HUES6 (cell line): ENCODE measurements at regions not wholly inside any gene's neighbourhood (a gene's known extent, or its start where the extent isn't known, plus 50 kb on each side); places are given as distances from the start of the nearest gene placed in this dataset.
A peak's percentile ranks its signal among the peaks of the same experiment; 100 is the strongest.

ENCODE experiments used
- H3K27ac ChIP-seq: 2 replicates; pipeline ENCODE4 v1.7.0; 2013; ENCODE audit warnings: low read depth, mild to moderate bottlenecking, low read length, inconsistent platforms
- H3K27me3 ChIP-seq: 2 replicates; pipeline ENCODE4 v1.6.1; 2013; ENCODE audit warnings: low read length; ENCODE audit not compliant: control insufficient read depth, insufficient read depth
- H3K36me3 ChIP-seq: 2 replicates; pipeline ENCODE4 v1.6.1; 2013; ENCODE audit warnings: low read length; ENCODE audit not compliant: control insufficient read depth, insufficient read depth
- H3K4me1 ChIP-seq: 2 replicates; pipeline ENCODE4 v1.6.1; 2013; ENCODE audit warnings: low read length; ENCODE audit not compliant: control insufficient read depth, insufficient read depth
- H3K4me3 ChIP-seq: 2 replicates; pipeline ENCODE4 v1.5.1; 2013; ENCODE audit warnings: low read depth, low read length
- H3K9ac ChIP-seq: one replicate; pipeline ENCODE4 v1.6.1; 2013; ENCODE audit warnings: mild to moderate bottlenecking, low read length
- H3K9me3 ChIP-seq: 2 replicates; pipeline ENCODE4 v1.6.1; 2013; ENCODE audit warnings: low read depth, low read length; ENCODE audit not compliant: control insufficient read depth, insufficient read depth

- no peak overlapping the region for H3K4me3 ChIP-seq
- H3K27ac ChIP-seq, result no peak overlapping the region
- no peak overlapping the region for H3K9ac ChIP-seq
Observed at GRCh38 chr18:68494802-68495581, 219.9 kb downstream of the TMX3 start.

DNA sequence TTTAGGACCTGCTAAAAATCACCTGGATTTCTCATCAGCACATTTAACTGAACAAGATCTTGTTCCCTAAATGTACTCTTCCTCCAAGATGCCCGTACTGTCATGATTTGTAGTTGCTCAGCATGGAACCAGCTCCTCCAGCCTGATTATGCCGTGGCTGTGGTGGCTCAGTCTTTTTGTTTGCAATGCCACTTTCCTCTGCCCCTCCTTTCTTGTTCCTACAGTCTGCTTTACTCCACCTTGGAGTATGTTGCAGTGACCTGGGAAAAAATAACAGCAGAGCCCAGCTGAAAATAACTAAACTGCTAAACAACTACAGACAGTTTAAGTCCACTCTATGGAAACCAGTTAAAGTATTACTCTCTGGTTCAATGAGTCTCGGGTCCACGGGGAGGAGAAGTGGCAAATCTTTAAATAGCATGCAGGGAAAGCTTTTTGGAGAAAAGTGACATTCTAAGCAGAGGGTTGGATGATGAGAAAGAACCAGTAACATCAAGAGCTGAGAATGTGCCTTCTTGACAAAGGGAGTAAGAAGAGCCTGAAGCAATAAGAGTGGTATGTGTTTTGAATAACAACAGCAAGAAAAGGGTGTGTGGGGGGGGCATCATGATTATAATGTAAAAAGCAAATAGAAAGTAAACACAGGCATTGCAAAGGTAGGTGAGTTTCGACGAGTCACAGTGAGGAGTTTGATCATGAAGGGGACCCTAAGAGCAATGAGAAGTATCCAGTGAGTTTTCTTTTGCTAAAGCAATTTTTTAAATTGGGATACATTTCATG lies 225.7 kb downstream of the TMX3 start:
- peak overlapping the region; percentile 82 for H3K9ac ChIP-seq
- H3K27ac ChIP-seq, result peak overlapping the region; percentile 95

More at GRCh38 chr18:68494802-68495581, 219.9 kb downstream of the TMX3 start:
- H3K27me3 ChIP-seq, result no peaks in the 10 kb centered on the region
- H3K36me3 ChIP-seq, result no peaks in the 10 kb centered on the region
- H3K9me3 ChIP-seq, result no peaks in the 10 kb centered on the region
- H3K4me1 ChIP-seq, result peaks cover 34% of the 10 kb centered on the region

DNA sequence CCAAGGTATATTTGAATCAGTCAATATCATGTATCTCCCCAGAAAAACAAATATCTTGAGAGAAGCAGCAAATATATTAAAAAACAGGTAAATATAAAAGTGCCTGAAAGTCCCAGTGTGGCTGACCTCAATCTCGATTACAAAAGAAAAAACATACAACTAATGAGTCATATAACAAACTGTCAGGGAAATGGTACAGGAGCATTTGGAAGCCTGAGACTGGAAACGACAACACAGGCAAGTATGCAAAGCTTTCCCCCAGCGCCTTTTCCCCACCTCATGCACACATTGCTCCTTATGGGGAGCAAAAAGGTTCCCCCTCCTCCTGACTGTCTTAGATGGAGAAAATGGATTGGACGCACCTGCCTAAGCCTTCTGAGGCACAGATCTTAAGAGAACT lies 230.7 kb downstream of the TMX3 start:
- Histone ChIP-seq H3K4me3 (no peak overlapping the region), H3K4me1 (peaks cover 13% of the 10 kb centered on the region), H3K36me3 (no peaks in the 10 kb centered on the region), H3K27me3 (no peaks in the 10 kb centered on the region), H3K9me3 (no peaks in the 10 kb centered on the region), H3K9ac (no peak overlapping the region), H3K27ac (no peak overlapping the region)

More for the DNA sequence above, 225.7 kb downstream of the TMX3 start:
- Histone ChIP-seq H3K4me3 (peak overlapping the region; percentile 44), H3K36me3 (no peaks in the 10 kb centered on the region), H3K27me3 (no peaks in the 10 kb centered on the region), H3K4me1 (peaks cover 33% of the 10 kb centered on the region), H3K9me3 (no peaks in the 10 kb centered on the region)

GRCh38 chr18:68482815-68483214 lies 232.1 kb downstream of the TMX3 start:
- H3K27ac ChIP-seq, result no peak overlapping the region
- H3K27me3 ChIP-seq, result no peaks in the 10 kb centered on the region
- H3K4me1 ChIP-seq, result peaks cover 3% of the 10 kb centered on the region; the same call in 1 of the 2 replicates
- no peak overlapping the region for H3K9ac ChIP-seq
- no peaks in the 10 kb centered on the region for H3K36me3 ChIP-seq
- H3K9me3 ChIP-seq, result no peaks in the 10 kb centered on the region
- no peak overlapping the region for H3K4me3 ChIP-seq

DNA sequence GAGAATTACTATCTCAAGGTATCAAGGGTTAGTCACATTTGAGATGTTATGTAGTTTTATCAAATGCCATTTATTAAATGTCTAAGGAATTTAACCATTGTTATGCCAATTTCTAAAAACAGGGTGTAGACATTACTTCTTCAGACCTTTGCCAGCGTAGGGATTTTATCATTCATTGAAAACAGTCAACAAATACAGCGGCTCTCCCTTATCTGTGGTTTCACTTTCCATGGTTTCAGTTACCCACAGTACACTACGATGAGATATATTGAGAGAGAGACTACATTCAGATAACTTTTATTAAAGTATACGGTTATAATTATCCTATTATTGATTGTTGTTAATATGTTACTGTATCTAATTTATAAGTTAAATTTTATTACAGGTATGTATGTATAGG lies 234.7 kb downstream of the TMX3 start:
- Histone ChIP-seq H3K4me3 (no peak overlapping the region), H3K27ac (no peak overlapping the region), H3K27me3 (no peaks in the 10 kb centered on the region), H3K4me1 (no peaks in the 10 kb centered on the region), H3K9me3 (no peaks in the 10 kb centered on the region), H3K9ac (no peak overlapping the region), H3K36me3 (no peaks in the 10 kb centered on the region)

DNA sequence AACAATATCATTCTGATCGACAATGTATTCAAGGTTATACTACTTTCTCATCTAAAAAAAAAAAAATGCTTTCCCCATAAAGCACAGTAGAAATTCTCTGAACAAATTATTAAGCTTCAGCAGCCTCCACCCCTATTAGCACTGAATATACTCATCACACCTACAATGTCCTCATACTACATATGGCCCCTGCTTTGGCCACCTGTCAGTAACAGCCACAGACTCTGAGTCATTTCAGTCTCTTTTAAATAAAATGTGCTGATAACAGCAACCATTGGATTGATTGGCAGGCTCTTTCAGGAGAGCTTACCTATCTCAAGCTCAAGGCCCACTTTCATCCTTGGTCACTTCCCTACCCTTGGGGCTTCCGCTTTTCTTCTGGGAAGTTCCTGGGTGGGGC lies 236.7 kb downstream of the TMX3 start:
- Histone ChIP-seq H3K9me3 (no peaks in the 10 kb centered on the region), H3K4me1 (no peaks in the 10 kb centered on the region), H3K9ac (no peak overlapping the region), H3K4me3 (no peak overlapping the region), H3K27ac (no peak overlapping the region), H3K27me3 (no peaks in the 10 kb centered on the region), H3K36me3 (no peaks in the 10 kb centered on the region)

DNA sequence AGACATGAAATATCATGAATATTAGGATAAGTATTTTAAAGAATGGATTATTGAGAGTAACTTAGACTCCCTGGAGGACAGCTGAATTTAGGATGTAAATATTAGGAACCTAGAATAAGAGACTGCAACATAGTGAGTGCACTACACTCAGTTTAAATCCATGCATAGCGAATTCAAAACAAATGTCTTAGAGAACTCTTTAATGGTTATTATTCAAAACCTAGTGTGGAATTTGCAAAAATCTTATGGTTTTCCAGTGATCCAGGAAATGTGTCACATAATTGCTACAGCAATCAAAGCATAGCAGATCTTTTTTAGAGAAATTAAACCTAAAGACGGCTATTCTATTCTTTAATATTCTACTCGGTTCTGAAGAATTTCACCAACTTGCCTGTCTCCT lies 239.0 kb downstream of the TMX3 start:
- H3K4me3 ChIP-seq, result no peak overlapping the region
- H3K36me3 ChIP-seq, result no peaks in the 10 kb centered on the region
- no peak overlapping the region for H3K27ac ChIP-seq
- no peak overlapping the region for H3K9ac ChIP-seq
- H3K4me1 ChIP-seq, result no peaks in the 10 kb centered on the region
- H3K9me3 ChIP-seq, result no peaks in the 10 kb centered on the region
- H3K27me3 ChIP-seq, result no peaks in the 10 kb centered on the region

DNA sequence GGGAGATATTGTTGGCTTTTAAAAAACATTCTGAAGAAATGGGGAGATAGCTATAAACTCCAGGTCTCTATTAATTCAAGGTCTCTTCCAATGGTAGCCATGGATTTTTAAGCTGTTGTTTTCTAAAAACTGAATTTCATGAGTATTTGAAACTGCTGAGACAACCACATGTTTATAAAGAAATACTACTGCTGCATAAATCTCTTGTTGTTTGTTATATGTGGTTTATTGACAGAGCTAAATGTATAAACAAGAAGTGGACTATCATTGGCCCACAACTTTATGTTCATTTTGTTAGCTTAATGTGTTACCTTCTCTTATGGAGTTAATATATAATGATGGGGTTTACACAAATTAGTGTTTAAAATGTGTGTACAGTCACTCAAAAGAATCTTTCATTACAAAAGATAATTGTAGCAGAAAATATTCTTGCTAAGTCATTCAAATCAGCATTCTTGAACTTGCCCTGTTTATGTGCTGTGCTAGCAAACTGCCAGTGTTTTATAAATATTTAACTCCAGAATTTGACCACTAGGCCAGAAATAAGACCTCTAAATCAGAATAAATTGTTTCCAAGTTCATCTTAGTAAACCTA lies 242.1 kb downstream of the TMX3 start:
- Histone ChIP-seq H3K9ac (no peak overlapping the region), H3K4me3 (no peak overlapping the region), H3K4me1 (no peaks in the 10 kb centered on the region; the same call in 1 of the 2 replicates), H3K27me3 (no peaks in the 10 kb centered on the region), H3K27ac (no peak overlapping the region), H3K9me3 (no peaks in the 10 kb centered on the region), H3K36me3 (no peaks in the 10 kb centered on the region)

- Histone ChIP-seq H3K27me3 (no peaks in the 10 kb centered on the region), H3K9ac (no peak overlapping the region), H3K36me3 (no peaks in the 10 kb centered on the region), H3K27ac (no peak overlapping the region), H3K9me3 (no peaks in the 10 kb centered on the region), H3K4me3 (no peak overlapping the region), H3K4me1 (no peaks in the 10 kb centered on the region; the same call in 1 of the 2 replicates)
Observed at GRCh38 chr18:68469049-68469625, 245.8 kb downstream of the TMX3 start.

DNA sequence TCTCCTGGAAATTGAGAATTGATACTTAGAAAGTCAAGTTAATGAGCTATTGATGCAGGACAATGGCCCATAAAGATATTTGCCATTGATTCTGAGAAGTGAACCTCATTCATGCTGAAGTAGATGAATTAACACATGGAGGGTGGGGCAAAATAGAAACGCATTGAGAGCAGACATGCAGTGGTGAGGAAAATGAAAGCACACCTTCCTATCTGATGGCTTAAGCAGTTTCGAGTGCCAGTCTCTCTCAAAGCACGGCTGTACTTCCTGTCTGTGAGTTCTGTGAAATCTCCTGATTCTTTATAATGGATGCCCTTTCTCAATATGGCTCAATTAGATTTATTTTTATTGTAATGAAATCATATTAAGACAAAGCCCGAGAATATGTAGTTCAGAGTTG lies 247.0 kb downstream of the TMX3 start:
- Histone ChIP-seq H3K9me3 (no peaks in the 10 kb centered on the region), H3K27ac (no peak overlapping the region), H3K4me3 (no peak overlapping the region), H3K4me1 (no peaks in the 10 kb centered on the region; the same call in 1 of the 2 replicates), H3K9ac (no peak overlapping the region), H3K27me3 (no peaks in the 10 kb centered on the region), H3K36me3 (no peaks in the 10 kb centered on the region)
